Glutamatergic neuron (in vitro differentiated cells): ENCODE measurements at regions not wholly inside any gene's neighbourhood (a gene's known extent, or its start where the extent isn't known, plus 50 kb on each side); places are given as distances from the start of the nearest gene placed in this dataset.

Source experiments
- DNase-seq: peaks from one replicate; pipeline ENCODE4 v3.0.0; 2022
- H3K27ac Mint-ChIP-seq: one replicate; pipeline ENCODE4 v1.8.0; 2020; ENCODE audit warnings: mild to moderate bottlenecking, mixed read lengths, inconsistent platforms; ENCODE audit not compliant: unreplicated experiment
- H3K27me3 Mint-ChIP-seq: one replicate; pipeline ENCODE4 v1.8.0; 2020; ENCODE audit warnings: mild to moderate bottlenecking, moderate library complexity, mixed read lengths, inconsistent platforms; ENCODE audit not compliant: unreplicated experiment
- H3K36me3 Mint-ChIP-seq: one replicate; pipeline ENCODE4 v1.8.0; 2020; ENCODE audit warnings: mild to moderate bottlenecking, mixed read lengths, inconsistent platforms; ENCODE audit not compliant: unreplicated experiment
- H3K4me1 Mint-ChIP-seq: one replicate; pipeline ENCODE4 v1.8.0; 2020; ENCODE audit warnings: mild to moderate bottlenecking, low read depth, mixed read lengths, inconsistent platforms; ENCODE audit not compliant: unreplicated experiment
- H3K4me3 Mint-ChIP-seq: one replicate; pipeline ENCODE4 v1.8.0; 2020; ENCODE audit warnings: mild to moderate bottlenecking, mixed read lengths, inconsistent platforms; ENCODE audit not compliant: unreplicated experiment
- H3K9me3 Mint-ChIP-seq: one replicate; pipeline ENCODE4 v1.8.0; 2020; ENCODE audit warnings: mild to moderate bottlenecking, moderate library complexity, mixed read lengths, inconsistent platforms; ENCODE audit not compliant: unreplicated experiment
- CTCF ChIP-seq: fragments of 200-600 bp; sonication (generic); IDR thresholded peaks from one replicate; pipeline ENCODE4 v1.5.0; 2021; ENCODE audit not compliant: partially characterized antibody, unreplicated experiment

DNA sequence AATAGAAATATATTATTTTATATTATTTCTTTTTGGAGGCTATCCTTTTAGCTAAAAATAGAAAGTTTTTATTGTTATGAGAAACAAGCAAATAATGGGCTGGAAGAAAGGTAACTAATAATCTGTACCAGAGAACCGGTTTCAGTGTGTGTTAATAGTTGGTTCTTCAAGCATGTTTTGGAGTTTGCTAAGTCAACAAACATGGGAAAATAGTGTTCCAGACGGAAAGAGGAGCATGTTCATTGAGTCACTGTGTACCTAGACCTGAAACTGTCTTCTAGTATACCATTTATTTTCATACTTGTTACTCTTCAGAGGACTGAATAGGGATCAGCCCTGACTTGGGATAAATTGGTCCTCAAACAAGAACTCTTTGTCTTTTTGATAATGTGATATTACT, 134.5 kb upstream of the CWC22 start:
- Mint-ChIP-seq H3K4me3 (no peak overlapping the region), H3K27ac (no peak overlapping the region), H3K4me1 (peaks cover 6% of the 10 kb centered on the region), H3K9me3 (no peaks in the 10 kb centered on the region), H3K27me3 (no peaks in the 10 kb centered on the region), H3K36me3 (no peaks in the 10 kb centered on the region)
- no peak for DNase-seq
- TF ChIP-seq CTCF, result no peak

- no peak for DNase-seq
- Mint-ChIP-seq H3K27ac (no peak overlapping the region), H3K27me3 (no peaks in the 10 kb centered on the region), H3K4me3 (no peak overlapping the region), H3K36me3 (no peaks in the 10 kb centered on the region), H3K4me1 (peaks cover 9% of the 10 kb centered on the region), H3K9me3 (peaks cover 1% of the 10 kb centered on the region)
- no peak for TF ChIP-seq CTCF
Measured at GRCh38 chr2:180133736-180134135, 126.6 kb upstream of the CWC22 start.

DNA sequence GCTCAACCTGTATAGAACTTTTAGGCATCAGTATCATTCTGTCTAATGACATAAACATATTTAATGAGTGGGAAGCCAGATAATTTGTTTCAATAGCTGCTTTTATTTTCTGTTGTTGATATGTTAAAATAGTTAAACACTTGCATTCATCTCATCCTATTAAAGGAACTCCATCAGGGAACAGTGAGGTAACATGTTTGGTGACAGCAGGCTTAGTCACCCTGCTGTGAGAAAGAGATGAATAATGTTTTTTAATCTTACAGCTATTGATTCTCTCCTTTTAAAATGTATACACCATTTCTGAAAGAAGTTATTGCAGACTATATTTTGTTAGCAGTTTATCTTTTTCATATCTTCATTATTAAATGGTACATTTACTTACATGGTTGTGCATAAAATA, 123.3 kb upstream of the CWC22 start:
- Mint-ChIP-seq H3K4me3 (no peak overlapping the region), H3K27me3 (no peaks in the 10 kb centered on the region), H3K4me1 (peaks cover 14% of the 10 kb centered on the region), H3K36me3 (no peaks in the 10 kb centered on the region), H3K27ac (no peak overlapping the region), H3K9me3 (peaks cover 1% of the 10 kb centered on the region)
- no peak for TF ChIP-seq CTCF
- DNase-seq, result no peak

DNA sequence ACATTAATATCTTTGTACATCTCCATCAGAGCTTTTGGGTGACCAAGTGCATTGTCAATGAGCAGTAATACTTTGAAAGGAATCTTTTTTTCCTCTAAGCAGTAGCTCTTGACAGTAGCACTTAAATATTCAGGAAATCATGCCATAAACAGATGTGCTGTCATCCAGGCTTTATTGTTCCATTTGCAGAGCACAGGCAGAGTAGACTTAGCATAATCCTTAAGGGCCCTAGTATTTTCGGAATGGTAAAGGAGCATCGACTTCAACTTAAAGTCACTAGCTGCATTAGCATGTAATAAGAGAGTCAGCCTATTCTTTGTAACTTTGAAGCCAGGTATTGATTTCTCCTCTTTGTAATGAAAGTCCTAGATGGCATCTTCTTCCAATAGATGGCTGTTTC, 121.8 kb upstream of the CWC22 start:
- TF ChIP-seq CTCF, result no peak
- Mint-ChIP-seq H3K36me3 (no peaks in the 10 kb centered on the region), H3K4me1 (peaks cover 14% of the 10 kb centered on the region), H3K4me3 (no peak overlapping the region), H3K9me3 (peaks cover 1% of the 10 kb centered on the region), H3K27ac (no peak overlapping the region), H3K27me3 (no peaks in the 10 kb centered on the region)
- DNase-seq, result no peak

DNA sequence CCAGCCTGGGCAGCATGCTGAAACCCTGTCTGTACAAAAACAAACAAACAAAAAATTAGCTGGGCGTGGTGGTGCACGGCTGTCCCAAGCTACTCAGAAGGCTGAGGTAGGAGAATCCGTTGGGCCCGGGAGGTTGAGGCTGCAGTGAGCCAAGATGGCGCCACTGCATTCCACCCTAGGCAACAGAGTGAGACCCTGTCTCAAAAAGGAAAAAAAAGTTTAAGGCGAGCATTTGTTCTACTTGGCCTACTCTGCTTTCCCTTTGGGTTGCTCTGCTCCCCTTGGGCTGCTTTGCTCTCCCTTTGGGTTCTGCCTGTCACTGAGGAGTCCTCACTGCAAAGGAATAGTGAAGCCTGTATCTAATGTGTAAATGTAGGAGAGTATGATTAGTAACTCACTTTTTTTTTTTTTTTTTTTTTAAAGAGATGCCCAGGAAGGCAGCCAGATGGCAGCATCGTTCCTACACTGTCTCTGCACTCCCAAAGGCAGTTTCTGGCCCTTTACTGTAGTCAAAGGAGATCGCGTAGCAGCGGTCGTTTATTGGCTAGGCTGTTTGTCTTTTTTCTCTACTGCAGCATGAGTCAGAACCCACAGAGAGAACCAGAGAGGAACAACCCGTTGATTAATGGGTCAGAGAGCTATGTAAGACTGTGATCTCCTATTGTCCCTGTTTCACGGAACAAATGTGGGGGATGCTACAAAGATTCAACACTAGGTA, 118.3 kb upstream of the CWC22 start:
- H3K4me1 Mint-ChIP-seq, result peaks cover 12% of the 10 kb centered on the region
- peak; percentile 54 for DNase-seq
- peak; percentile 17 for TF ChIP-seq CTCF
- H3K27me3 Mint-ChIP-seq, result no peaks in the 10 kb centered on the region
- no peak overlapping the region for H3K27ac Mint-ChIP-seq
- no peaks in the 10 kb centered on the region for H3K36me3 Mint-ChIP-seq
- H3K9me3 Mint-ChIP-seq, result peaks cover 1% of the 10 kb centered on the region
- H3K4me3 Mint-ChIP-seq, result no peak overlapping the region
